GM12878 (cell line): ENCODE measurements at regions not wholly inside any gene's neighbourhood (a gene's known extent, or its start where the extent isn't known, plus 50 kb on each side); places are given as distances from the start of the nearest gene placed in this dataset.

Experiments used
- ATF7 ChIP-seq: fragments of 450-650 bp; IDR thresholded peaks from 2 replicates; pipeline ENCODE4 v1.6.1; 2016; ENCODE audit warnings: low read depth, mild to moderate bottlenecking
- CBX3 ChIP-seq: fragments of 200-600 bp; sonication (generic); IDR thresholded peaks from 2 replicates; pipeline ENCODE4 v1.6.1; 2016; ENCODE audit warnings: low read depth, borderline replicate concordance
- CHD2 ChIP-seq: IDR thresholded peaks from 2 replicates; pipeline ENCODE4 v1.6.1; 2011; ENCODE audit warnings: low read depth, low read length, improper control_type of control experiment, borderline replicate concordance
- DPF2 ChIP-seq: fragments of 450-650 bp; IDR thresholded peaks from 2 replicates; pipeline ENCODE4 v1.6.1; 2017; ENCODE audit warnings: mild to moderate bottlenecking
- E4F1 ChIP-seq: fragments of 450-650 bp; IDR thresholded peaks from 2 replicates; pipeline ENCODE4 v1.6.1; 2018; ENCODE audit warnings: borderline replicate concordance, mild to moderate bottlenecking; ENCODE audit not compliant: partially characterized antibody
- ELK1 ChIP-seq: IDR thresholded peaks from 2 replicates; pipeline ENCODE4 v1.6.1; 2012; ENCODE audit warnings: low read depth, low read length, improper control_type of control experiment
- EP300 ChIP-seq, 2 experiments: fragments of 150-350 bp in 1 of 2; IDR thresholded peaks; 2 replicates each; pipeline ENCODE4 v1.6.1; 2011 to 2012; ENCODE audit warnings: low read depth in 2 of 2, low read length in 2 of 2, borderline replicate concordance in 1 of 2, improper control_type of control experiment in 1 of 2, inconsistent platforms in 1 of 2; ENCODE audit not compliant: control insufficient read depth in 1 of 2
- FOXM1 ChIP-seq: IDR thresholded peaks from 2 replicates; pipeline ENCODE4 v1.6.1; 2012; ENCODE audit warnings: low read depth, mild to moderate bottlenecking, inconsistent platforms, low read length, moderate library complexity
- GATAD2B ChIP-seq: fragments of 450-650 bp; conservative IDR thresholded peaks from 2 replicates; pipeline ENCODE4 v1.6.1; 2017; ENCODE audit warnings: low read depth, mild to moderate bottlenecking, moderate library complexity
- IKZF1 ChIP-seq: fragments of 450-650 bp; conservative IDR thresholded peaks from 2 replicates; pipeline ENCODE4 v1.6.1; 2017; ENCODE audit warnings: antibody characterized with exemption, mild to moderate bottlenecking
- LARP7 ChIP-seq: fragments of 450-650 bp; IDR thresholded peaks from 2 replicates; pipeline ENCODE4 v1.6.1; 2017; ENCODE audit warnings: mild to moderate bottlenecking
- MEF2A ChIP-seq: IDR thresholded peaks from 2 replicates; pipeline ENCODE4 v1.6.1; 2011; ENCODE audit warnings: low read depth, mild to moderate bottlenecking, low read length, moderate library complexity; ENCODE audit not compliant: insufficient read depth
- MTA2 ChIP-seq: fragments of 450-650 bp; IDR thresholded peaks from 2 replicates; pipeline ENCODE4 v1.6.1; 2016; ENCODE audit warnings: low read depth, mild to moderate bottlenecking, moderate library complexity
- MTA3 ChIP-seq: IDR thresholded peaks from 2 replicates; pipeline ENCODE4 v1.6.1; 2012; ENCODE audit warnings: low read length, inconsistent platforms, borderline replicate concordance
- NR2C1 ChIP-seq: fragments of 450-650 bp; IDR thresholded peaks from 2 replicates; pipeline ENCODE4 v1.6.1; 2017; ENCODE audit warnings: antibody characterized with exemption, mild to moderate bottlenecking, moderate library complexity
- POLR2A ChIP-seq: IDR thresholded peaks from 2 replicates; pipeline ENCODE4 v1.6.1; 2011; ENCODE audit warnings: low read depth, mild to moderate bottlenecking, low read length
- POLR2AphosphoS5 ChIP-seq: IDR thresholded peaks from 2 replicates; pipeline ENCODE4 v1.6.1; 2011; ENCODE audit warnings: mild to moderate bottlenecking, low read length, inconsistent platforms
- SMAD5 ChIP-seq: IDR thresholded peaks from 2 replicates; pipeline ENCODE4 v1.6.1; 2016; ENCODE audit warnings: antibody characterized with exemption, low read depth
- SREBF2 ChIP-seq: IDR thresholded peaks from 2 replicates; pipeline ENCODE4 v1.6.1; 2012; ENCODE audit warnings: mild to moderate bottlenecking, low read length
- SUZ12 ChIP-seq: fragments of 200-600 bp; sonication (generic); IDR thresholded peaks from one replicate; pipeline ENCODE4 v1.6.1; 2018; ENCODE audit warnings: antibody characterized with exemption, mild to moderate bottlenecking; ENCODE audit not compliant: unreplicated experiment
- ZNF24 ChIP-seq: fragments of 450-650 bp; IDR thresholded peaks from 2 replicates; pipeline ENCODE4 v1.6.1; 2017; ENCODE audit warnings: antibody characterized with exemption, mild to moderate bottlenecking
- TF ChIP-seq, protein P1 (sequence below): IDR thresholded peaks from 2 replicates; pipeline ENCODE4 v1.6.1; 2012; ENCODE audit warnings: low read length, inconsistent platforms
- TF ChIP-seq, protein P2 (sequence below): fragments of 450-650 bp; formaldehyde crosslinking; IDR thresholded peaks from 2 replicates; pipeline ENCODE4 v1.5.0; 2022; ENCODE audit warnings: mild to moderate bottlenecking, missing genetic modification characterization

DNA sequence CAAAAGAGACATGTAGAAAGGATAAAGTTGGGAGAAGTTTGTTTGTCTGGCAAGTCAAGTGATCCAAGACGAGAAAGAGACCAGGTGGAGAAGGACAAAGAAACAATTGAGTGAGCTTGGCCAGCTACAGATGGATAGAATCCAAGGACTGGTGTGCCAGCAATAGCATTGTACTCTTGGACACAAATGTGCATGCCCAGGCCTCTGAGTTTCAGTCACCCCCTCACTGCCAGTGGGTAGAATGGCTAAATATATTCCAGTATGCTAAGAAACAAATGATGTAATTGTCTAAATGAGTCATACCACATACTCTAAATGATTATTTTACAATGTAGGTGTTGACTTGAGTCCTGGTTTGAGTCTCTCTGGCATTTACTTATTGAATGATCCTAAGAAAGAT, 881.3 kb downstream of the LRRTM4 start (continued):
- TF ChIP-seq, protein P1, sequence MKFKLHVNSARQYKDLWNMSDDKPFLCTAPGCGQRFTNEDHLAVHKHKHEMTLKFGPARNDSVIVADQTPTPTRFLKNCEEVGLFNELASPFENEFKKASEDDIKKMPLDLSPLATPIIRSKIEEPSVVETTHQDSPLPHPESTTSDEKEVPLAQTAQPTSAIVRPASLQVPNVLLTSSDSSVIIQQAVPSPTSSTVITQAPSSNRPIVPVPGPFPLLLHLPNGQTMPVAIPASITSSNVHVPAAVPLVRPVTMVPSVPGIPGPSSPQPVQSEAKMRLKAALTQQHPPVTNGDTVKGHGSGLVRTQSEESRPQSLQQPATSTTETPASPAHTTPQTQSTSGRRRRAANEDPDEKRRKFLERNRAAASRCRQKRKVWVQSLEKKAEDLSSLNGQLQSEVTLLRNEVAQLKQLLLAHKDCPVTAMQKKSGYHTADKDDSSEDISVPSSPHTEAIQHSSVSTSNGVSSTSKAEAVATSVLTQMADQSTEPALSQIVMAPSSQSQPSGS: peak; percentile 47; the same call in 1 of the 2 replicates
- no peak for TF ChIP-seq POLR2A
- TF ChIP-seq ATF7: peak; percentile 65
- peak; percentile 21; the same call in 1 of the 2 replicates for TF ChIP-seq MTA2
- TF ChIP-seq ZNF24: no peak
- TF ChIP-seq DPF2: peak; percentile 31; the same call in 1 of the 2 replicates
- no peak for TF ChIP-seq CHD2
- TF ChIP-seq IKZF1: no peak
- TF ChIP-seq, protein P2, sequence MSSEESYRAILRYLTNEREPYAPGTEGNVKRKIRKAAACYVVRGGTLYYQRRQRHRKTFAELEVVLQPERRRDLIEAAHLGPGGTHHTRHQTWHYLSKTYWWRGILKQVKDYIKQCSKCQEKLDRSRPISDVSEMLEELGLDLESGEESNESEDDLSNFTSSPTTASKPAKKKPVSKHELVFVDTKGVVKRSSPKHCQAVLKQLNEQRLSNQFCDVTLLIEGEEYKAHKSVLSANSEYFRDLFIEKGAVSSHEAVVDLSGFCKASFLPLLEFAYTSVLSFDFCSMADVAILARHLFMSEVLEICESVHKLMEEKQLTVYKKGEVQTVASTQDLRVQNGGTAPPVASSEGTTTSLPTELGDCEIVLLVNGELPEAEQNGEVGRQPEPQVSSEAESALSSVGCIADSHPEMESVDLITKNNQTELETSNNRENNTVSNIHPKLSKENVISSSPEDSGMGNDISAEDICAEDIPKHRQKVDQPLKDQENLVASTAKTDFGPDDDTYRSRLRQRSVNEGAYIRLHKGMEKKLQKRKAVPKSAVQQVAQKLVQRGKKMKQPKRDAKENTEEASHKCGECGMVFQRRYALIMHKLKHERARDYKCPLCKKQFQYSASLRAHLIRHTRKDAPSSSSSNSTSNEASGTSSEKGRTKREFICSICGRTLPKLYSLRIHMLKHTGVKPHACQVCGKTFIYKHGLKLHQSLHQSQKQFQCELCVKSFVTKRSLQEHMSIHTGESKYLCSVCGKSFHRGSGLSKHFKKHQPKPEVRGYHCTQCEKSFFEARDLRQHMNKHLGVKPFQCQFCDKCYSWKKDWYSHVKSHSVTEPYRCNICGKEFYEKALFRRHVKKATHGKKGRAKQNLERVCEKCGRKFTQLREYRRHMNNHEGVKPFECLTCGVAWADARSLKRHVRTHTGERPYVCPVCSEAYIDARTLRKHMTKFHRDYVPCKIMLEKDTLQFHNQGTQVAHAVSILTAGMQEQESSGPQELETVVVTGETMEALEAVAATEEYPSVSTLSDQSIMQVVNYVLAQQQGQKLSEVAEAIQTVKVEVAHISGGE (CRISPR knock-in tag): no peak
- no peak for TF ChIP-seq SUZ12
- TF ChIP-seq MTA3: no peak
- TF ChIP-seq FOXM1: no peak
- TF ChIP-seq POLR2AphosphoS5: no peak
- TF ChIP-seq EP300 (IDR thresholded peaks at IDR 0.05; ENCODE audit: borderline replicate concordance in 1 of 2, control insufficient read depth in 1 of 2, low read depth in 2 of 2, low read length in 2 of 2): no peak
- peak; percentile 17; the same call in 1 of the 2 replicates for TF ChIP-seq MEF2A
- no peak for TF ChIP-seq SREBF2
- no peak for TF ChIP-seq LARP7
- TF ChIP-seq GATAD2B: no peak
- TF ChIP-seq CBX3: no peak
- no peak for TF ChIP-seq ELK1
- no peak for TF ChIP-seq E4F1
- TF ChIP-seq SMAD5: no peak
- no peak for TF ChIP-seq NR2C1
- TF ChIP-seq, all 136 proteins: peak for 6
